22Rv1 (cell line): ENCODE measurements at regions not wholly inside any gene's neighbourhood (a gene's known extent, or its start where the extent isn't known, plus 50 kb on each side); places are given as distances from the start of the nearest gene placed in this dataset.

Experiments used
- CTCF ChIP-seq: fragments of 450-650 bp; IDR thresholded peaks from 2 replicates; pipeline ENCODE4 v1.5.1; 2017; ENCODE audit warnings: mild to moderate bottlenecking
- ZFX ChIP-seq: fragments of 450-650 bp; IDR thresholded peaks from 2 replicates; pipeline ENCODE4 v1.6.1; 2017; ENCODE audit warnings: antibody characterized with exemption, borderline replicate concordance

- TF ChIP-seq CTCF (no peak), ZFX (no peak)
Observed at GRCh38 chr3:5494905-5495519, 307.5 kb downstream of the EDEM1 start.
